GM18505 (cell line): ENCODE measurements at regions not wholly inside any gene's neighbourhood (a gene's known extent, or its start where the extent isn't known, plus 50 kb on each side); places are given as distances from the start of the nearest gene placed in this dataset.

Source experiments
- ATAC-seq: cut with Tn5 transposase; IDR thresholded peaks from one replicate; pipeline ENCODE4 v1.9.1; 2021; ENCODE audit not compliant: unreplicated experiment
- POLR2A ChIP-seq: IDR thresholded peaks from 4 replicates; pipeline ENCODE4 v1.6.1; 2011; ENCODE audit warnings: borderline replicate concordance; ENCODE audit not compliant: insufficient read depth, insufficient read length; ENCODE audit errors: extremely low read depth

- no peak for TF ChIP-seq POLR2A
- ATAC-seq: no peak
These were observed 784.8 kb upstream of the KLHL29 start for GRCh38 chr2:22600156-22600555.

GRCh38 chr2:22600999-22601398 is 784.0 kb upstream of the KLHL29 start:
- TF ChIP-seq POLR2A: no peak
- ATAC-seq: no peak

- TF ChIP-seq POLR2A: no peak
- no peak for ATAC-seq
These were observed 780.8 kb upstream of the KLHL29 start for GRCh38 chr2:22604136-22604535.

- no peak for ATAC-seq
- no peak for TF ChIP-seq POLR2A
These were observed 768.9 kb upstream of the KLHL29 start for GRCh38 chr2:22616031-22616430.

GRCh38 chr2:22623620-22624019 is 761.4 kb upstream of the KLHL29 start:
- ATAC-seq: no peak
- no peak for TF ChIP-seq POLR2A

GRCh38 chr2:22626621-22627020 is 758.4 kb upstream of the KLHL29 start:
- no peak for TF ChIP-seq POLR2A
- ATAC-seq: no peak

- no peak for TF ChIP-seq POLR2A
- ATAC-seq: no peak
These were observed 756.8 kb upstream of the KLHL29 start for GRCh38 chr2:22628221-22628620.

GRCh38 chr2:22628906-22629305 is 756.1 kb upstream of the KLHL29 start:
- no peak for TF ChIP-seq POLR2A
- no peak for ATAC-seq

- TF ChIP-seq POLR2A: no peak
- ATAC-seq: no peak
These were observed 750.8 kb upstream of the KLHL29 start for GRCh38 chr2:22634167-22634566.

- no peak for TF ChIP-seq POLR2A
- ATAC-seq: no peak
These were observed 728.6 kb upstream of the KLHL29 start for GRCh38 chr2:22656426-22656825.

- TF ChIP-seq POLR2A: no peak
- no peak for ATAC-seq
These were observed 711.5 kb upstream of the KLHL29 start for GRCh38 chr2:22673529-22673928.

GRCh38 chr2:22683914-22684313 is 701.1 kb upstream of the KLHL29 start:
- no peak for ATAC-seq
- TF ChIP-seq POLR2A: no peak

GRCh38 chr2:22690096-22690495 is 694.9 kb upstream of the KLHL29 start:
- no peak for TF ChIP-seq POLR2A
- ATAC-seq: no peak

GRCh38 chr2:22691666-22692065 is 693.3 kb upstream of the KLHL29 start:
- no peak for TF ChIP-seq POLR2A
- no peak for ATAC-seq

- no peak for TF ChIP-seq POLR2A
- no peak for ATAC-seq
These were observed 692.2 kb upstream of the KLHL29 start for GRCh38 chr2:22692746-22693145.
